ENCODE measurements at regions not wholly inside any gene's neighbourhood (a gene's known extent, or its start where the extent isn't known, plus 50 kb on each side); places are given as distances from the start of the nearest gene placed in this dataset.

GRCh38 chr6:134658596-134658995 is 291.3 kb downstream of the ALDH8A1 start:
- Histone ChIP-seq H2AFZ (ENCODE audit: low read depth, low read length) (no peak overlapping the region), H3K27ac (ENCODE audit: insufficient read depth, low read depth, low read length) (no peak overlapping the region), H3K79me2 (ENCODE audit: control insufficient read depth, insufficient read depth, low read length) (no peaks in the 10 kb centered on the region), H3K4me2 (ENCODE audit: insufficient read depth, low read length) (no peak overlapping the region), H3K9ac (replicated peaks; ENCODE audit: extremely low read depth, insufficient read depth, low read length) (no peak overlapping the region), H3K4me3 (replicated peaks in 1 of 3; ENCODE audit: insufficient read depth in 1 of 3, low read depth in 1 of 3, low read length in 3 of 3) (no peak overlapping the region), H3K36me3 (ENCODE audit: control insufficient read depth in 2 of 2, extremely low read depth in 1 of 2, insufficient read depth in 2 of 2, low read length in 2 of 2) (no peaks in the 10 kb centered on the region), H3K9me1 (replicated peaks; ENCODE audit: control insufficient read depth, extremely low read depth, insufficient read depth, low read length) (no peaks in the 10 kb centered on the region), H4K20me1 (replicated peaks; ENCODE audit: control insufficient read depth, extremely low read depth, insufficient read depth, low read length) (no peaks in the 10 kb centered on the region), H3K4me1 (ENCODE audit: control insufficient read depth, extremely low read depth, insufficient read depth, low read length) (peaks cover 4% of the 10 kb centered on the region), H3K9me3 (replicated peaks; ENCODE audit: control insufficient read depth, insufficient read depth, low read length) (no peaks in the 10 kb centered on the region), H3K27me3 (ENCODE audit: control insufficient read depth in 2 of 2, insufficient read depth in 2 of 2, low read length in 2 of 2) (no peaks in the 10 kb centered on the region)
- DNase-seq (ENCODE audit: low read depth, low spot score): no peak
- TF ChIP-seq FOS (IDR thresholded peaks at IDR 0.05; ENCODE audit: borderline replicate concordance, insufficient read depth, low read length) (no peak), JUN (IDR thresholded peaks at IDR 0.05; ENCODE audit: borderline replicate concordance, insufficient read depth, insufficient read length, low read depth) (no peak), MYC (IDR thresholded peaks at IDR 0.05; ENCODE audit: low read depth, low read length) (no peak), EZH2 (IDR thresholded peaks at IDR 0.05; ENCODE audit: borderline replicate concordance, low read depth, low read length, severe bottlenecking) (no peak), POLR2AphosphoS5 (IDR thresholded peaks at IDR 0.05; ENCODE audit: insufficient read depth, low read depth, low read length) (no peak), GATA2 (IDR thresholded peaks at IDR 0.05; ENCODE audit: insufficient read depth, insufficient read length, low read depth, low read length) (no peak), MAX (IDR thresholded peaks at IDR 0.05; ENCODE audit: insufficient read depth, insufficient read length) (no peak), POLR2A (IDR thresholded peaks at IDR 0.05; ENCODE audit: low read depth, low read length) (no peak), CTCF (IDR thresholded peaks at IDR 0.05; ENCODE audit: extremely low read depth in 1 of 2, insufficient read depth in 1 of 2, low read depth in 1 of 2, low read length in 2 of 2) (no peak)
- intact Hi-C loops (cut with micrococcal nuclease) (loop anchor here (5.0 kb wide), 2 partner anchors 164 to 769 kb away; no protein-coding TSS in a partner anchor), dilution Hi-C loops (cut with MboI; ENCODE audit: extremely low pct_ligation_motif_present, low sequenced_read_pairs) (no loop called here)
- ChIA-PET POLR2A (interaction anchor here (0.5 kb wide), 1 partner anchor 1690 kb away, joined by 3 read pairs; no protein-coding TSS in a partner anchor), CTCF (interaction anchor here (0.7 to 1.7 kb wide), 10 partner anchors 8 to 480 kb away, joined by 3 to 5 read pairs (median 4); no protein-coding TSS in a partner anchor)
- FAIRE-seq: no peak
- BruUV-seq (replicated peaks): no TSS peak

Data from endothelial cell of umbilical vein (primary cell).